Breast epithelium (tissue), 4 donors: ENCODE measurements at regions not wholly inside any gene's neighbourhood (a gene's known extent, or its start where the extent isn't known, plus 50 kb on each side); places are given as distances from the start of the nearest gene placed in this dataset.

ENCODE experiments used
- DNase-seq, 2 donors: peaks; one replicate each; pipeline ENCODE4 v3.0.0-alpha.2; 2019; ENCODE audit warnings: low spot score in 2 of 2
- H3K27ac ChIP-seq, 2 donors: fragments of 200-600 bp; sonication (generic) in 1 of 2; one replicate each; pipeline ENCODE4 v1.5.1; 2016 to 2019; ENCODE audit warnings: mild to moderate bottlenecking in 1 of 2
- H3K27me3 ChIP-seq, 2 donors: fragments of 200-600 bp; sonication (generic) in 1 of 2; one replicate each; pipeline versions ENCODE4 v1.5.1 to v1.6.0; 2017 to 2019; ENCODE audit warnings: control low read depth in 1 of 2, mild to moderate bottlenecking in 1 of 2
- H3K36me3 ChIP-seq: fragments of 200-600 bp; one replicate; pipeline ENCODE4 v1.5.1; 2019
- H3K4me1 ChIP-seq, 2 donors: fragments of 200-600 bp; sonication (generic); one replicate each; pipeline ENCODE4 v1.5.1; 2016 to 2019; ENCODE audit warnings: control low read depth in 1 of 2
- H3K4me3 ChIP-seq, 3 donors: fragments of 200-600 bp; sonication (generic); 1 replicate in 2 of 3; 2 replicates in 1 of 3; pipeline ENCODE4 v1.5.1; 2016 to 2019; ENCODE audit warnings: mild to moderate bottlenecking in 3 of 3, moderate library complexity in 2 of 3
- H3K9me3 ChIP-seq, 2 donors: fragments of 200-600 bp; sonication (generic) in 1 of 2; one replicate each; pipeline ENCODE4 v1.5.1; 2016 to 2019; ENCODE audit warnings: control low read depth in 1 of 2
- CTCF ChIP-seq, 3 donors: fragments of 450-650 bp; IDR thresholded peaks; one replicate each; pipeline ENCODE4 v1.5.1; 2016 to 2017; ENCODE audit warnings: antibody characterized with exemption in 3 of 3, mild to moderate bottlenecking in 3 of 3, moderate library complexity in 3 of 3
- POLR2A ChIP-seq: fragments of 450-650 bp; IDR thresholded peaks from one replicate; pipeline ENCODE4 v1.6.1; 2016; ENCODE audit warnings: antibody characterized with exemption, mild to moderate bottlenecking, moderate library complexity
- POLR2AphosphoS5 ChIP-seq, 3 donors: sonication (generic); formaldehyde crosslinking; IDR thresholded peaks; one replicate each; pipeline ENCODE4 v1.6.1; 2017; ENCODE audit warnings: antibody characterized with exemption in 3 of 3
- intact Hi-C: fragments of 100-400 bp; cut with DNase I; formaldehyde crosslinking; loops from one replicate; pipeline ENCODE4 v1.15.1; 2023; ENCODE audit warnings: low total_unique reads

GRCh38 chr2:35297403-35297802, 1058.2 kb upstream of the CRIM1 start:
- no peaks in the 10 kb centered on the region for H3K36me3 ChIP-seq
- no peaks in the 10 kb centered on the region for H3K9me3 ChIP-seq
- no peak for DNase-seq
- intact Hi-C loops, result no loop called here
- H3K4me1 ChIP-seq, result no peaks in the 10 kb centered on the region
- no peak overlapping the region for H3K4me3 ChIP-seq
- no peak for TF ChIP-seq POLR2A
- no peak for TF ChIP-seq CTCF (IDR thresholded peaks at IDR 0.05)
- no peak for TF ChIP-seq POLR2AphosphoS5 (IDR thresholded peaks at IDR 0.05)
- H3K27ac ChIP-seq, result no peak overlapping the region
- H3K27me3 ChIP-seq, result no peaks in the 10 kb centered on the region

GRCh38 chr2:35294636-35295263, 1060.8 kb upstream of the CRIM1 start:
- H3K27ac ChIP-seq, result no peak overlapping the region
- intact Hi-C loops, result no loop called here
- H3K4me1 ChIP-seq, result no peaks in the 10 kb centered on the region
- DNase-seq, result no peak
- H3K9me3 ChIP-seq, result no peaks in the 10 kb centered on the region
- H3K27me3 ChIP-seq, result no peaks in the 10 kb centered on the region
- no peaks in the 10 kb centered on the region for H3K36me3 ChIP-seq
- TF ChIP-seq POLR2A (no peak), POLR2AphosphoS5 (IDR thresholded peaks at IDR 0.05) (no peak), CTCF (IDR thresholded peaks at IDR 0.05) (no peak)
- no peak overlapping the region for H3K4me3 ChIP-seq

- H3K27ac ChIP-seq, result no peak overlapping the region
These were observed 1062.3 kb upstream of the CRIM1 start for GRCh38 chr2:35293261-35293660.

GRCh38 chr2:35292199-35292598, 1063.4 kb upstream of the CRIM1 start:
- DNase-seq, result no peak
- Histone ChIP-seq H3K9me3 (peaks cover 0 to 2% of the 10 kb centered on the region in 2 donors), H3K27me3 (no peaks in the 10 kb centered on the region), H3K4me3 (no peak overlapping the region), H3K4me1 (no peaks in the 10 kb centered on the region), H3K27ac (no peak overlapping the region), H3K36me3 (no peaks in the 10 kb centered on the region)
- intact Hi-C loops, result no loop called here
- no peak for TF ChIP-seq CTCF (IDR thresholded peaks at IDR 0.05)
- no peak for TF ChIP-seq POLR2A
- no peak for TF ChIP-seq POLR2AphosphoS5 (IDR thresholded peaks at IDR 0.05)

More at GRCh38 chr2:35293261-35293660, 1062.3 kb upstream of the CRIM1 start:
- Histone ChIP-seq H3K4me3 (no peak overlapping the region), H3K36me3 (no peaks in the 10 kb centered on the region), H3K9me3 (no peaks in the 10 kb centered on the region), H3K4me1 (no peaks in the 10 kb centered on the region), H3K27me3 (no peaks in the 10 kb centered on the region)
- intact Hi-C loops, result no loop called here
- TF ChIP-seq CTCF (IDR thresholded peaks at IDR 0.05), result no peak
- TF ChIP-seq POLR2A, result no peak
- TF ChIP-seq POLR2AphosphoS5 (IDR thresholded peaks at IDR 0.05), result no peak
- no peak for DNase-seq

GRCh38 chr2:35281702-35282101, 1073.9 kb upstream of the CRIM1 start:
- Histone ChIP-seq H3K4me1 (no peaks in the 10 kb centered on the region), H3K27ac (no peak overlapping the region), H3K27me3 (no peaks in the 10 kb centered on the region), H3K36me3 (no peaks in the 10 kb centered on the region), H3K9me3 (no peaks in the 10 kb centered on the region), H3K4me3 (no peak overlapping the region)
- TF ChIP-seq POLR2AphosphoS5 (IDR thresholded peaks at IDR 0.05) (no peak), CTCF (IDR thresholded peaks at IDR 0.05) (no peak), POLR2A (no peak)
- DNase-seq, result no peak
- intact Hi-C loops, result no loop called here
